G401.6 (cell line): ENCODE measurements at regions not wholly inside any gene's neighbourhood (a gene's known extent, or its start where the extent isn't known, plus 50 kb on each side); places are given as distances from the start of the nearest gene placed in this dataset.

Experiments used
- FAIRE-seq: peaks from 2 replicates; lab custom pipeline; 2012; peaks lifted over from hg19 to GRCh38; lab: Jason Lieb, UNC

DNA sequence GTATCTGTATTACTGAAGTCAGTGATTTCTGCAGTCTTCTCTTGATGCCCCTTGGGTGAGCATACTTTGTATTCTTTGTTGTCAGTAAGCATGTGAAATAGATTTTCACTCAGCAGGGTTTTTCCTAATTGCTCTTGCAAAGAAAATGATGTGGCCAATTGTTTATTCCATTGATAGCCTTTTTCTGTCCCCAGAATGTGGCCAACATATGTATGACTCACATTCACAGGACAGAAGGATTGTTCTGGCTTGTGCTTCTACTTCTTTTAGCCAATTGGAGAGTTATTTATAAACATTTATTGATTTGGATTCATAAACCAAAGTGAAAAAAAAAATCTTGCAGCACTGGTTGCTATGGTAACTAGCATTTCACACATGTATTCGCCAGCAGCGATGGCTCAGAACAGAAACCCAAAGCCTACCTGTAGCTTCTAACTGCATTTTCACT, 54.4 kb upstream of the RBM24 start:
- no peak for FAIRE-seq

GRCh38 chr6:17227403-17227802, 53.8 kb upstream of the RBM24 start:
- FAIRE-seq, result no peak
